RPMI8226 (cell line): ENCODE measurements at regions not wholly inside any gene's neighbourhood (a gene's known extent, or its start where the extent isn't known, plus 50 kb on each side); places are given as distances from the start of the nearest gene placed in this dataset.
"Not testable (repeated sequence)": the region's sequence is repeated elsewhere in the genome, so short reads cannot be mapped to it uniquely, and the experiment has no call there.

Source experiments
- DNase-seq: peaks from one replicate; pipeline ENCODE4 v3.0.0-alpha.2; 2015

DNA sequence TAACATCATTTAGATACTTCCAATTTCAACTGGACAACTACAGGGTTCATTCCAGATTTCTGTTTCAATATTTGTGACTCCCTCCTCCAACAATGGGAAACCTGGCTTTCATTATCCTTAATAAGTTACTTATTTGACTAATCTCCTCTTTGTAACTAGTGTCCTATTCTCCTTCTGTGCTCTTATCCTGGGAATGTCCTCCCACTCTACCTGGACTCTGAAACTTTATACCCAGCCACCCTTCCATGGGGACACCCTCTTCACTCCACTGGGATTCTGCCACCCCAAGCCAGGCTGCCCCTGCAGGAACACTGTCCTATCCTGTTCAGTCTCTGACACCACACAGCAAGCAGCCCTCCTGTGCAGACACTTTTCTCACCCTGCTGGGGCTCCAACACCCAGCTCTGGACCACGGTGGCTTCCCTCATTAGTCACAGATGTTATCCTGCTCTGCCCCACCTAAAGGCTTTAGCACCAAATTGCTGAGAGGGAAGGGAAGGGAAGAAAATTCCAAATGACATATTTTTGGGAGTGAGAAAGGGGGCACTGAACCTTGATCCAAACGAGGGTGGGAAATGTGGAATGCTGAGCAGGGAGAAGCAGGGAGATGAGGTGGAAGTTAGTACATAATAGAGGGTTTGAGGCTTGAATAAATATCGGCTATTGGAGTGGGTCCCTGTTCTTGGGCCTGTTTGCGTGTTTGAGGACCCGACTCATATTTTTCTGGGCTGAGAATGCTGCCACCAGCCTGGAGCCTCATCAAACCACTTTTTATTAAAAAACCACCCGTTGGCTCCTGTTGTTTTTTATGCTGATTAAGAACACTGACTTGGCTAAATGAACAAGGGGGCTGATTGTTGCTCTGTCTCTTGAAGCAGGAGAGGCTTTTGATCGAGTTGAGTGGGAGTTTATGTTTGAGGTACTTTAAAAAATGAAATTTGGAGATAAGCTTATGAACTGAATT, 54.0 kb upstream of the AKIRIN2 start:
- no peak for DNase-seq

DNA sequence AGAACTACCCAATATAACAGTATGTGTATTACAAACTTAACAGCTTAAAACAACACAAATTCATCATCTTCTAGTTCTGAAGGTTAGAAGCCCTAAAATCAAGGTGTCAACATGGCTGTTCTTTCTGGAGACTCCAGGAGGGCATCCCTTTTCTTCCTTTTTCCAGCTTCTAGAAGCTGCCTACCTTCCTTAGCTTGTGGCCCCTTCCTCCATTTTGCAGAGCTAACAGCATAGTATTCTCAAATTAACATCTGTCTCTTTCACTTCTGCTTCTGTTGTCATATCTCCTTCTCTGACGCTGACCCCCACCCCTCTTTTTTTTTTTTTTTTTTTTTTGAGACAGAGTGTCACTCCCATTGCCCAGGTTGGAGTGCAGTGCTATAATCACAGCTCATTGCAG, 52.8 kb upstream of the AKIRIN2 start:
- DNase-seq: peak; percentile 33

DNA sequence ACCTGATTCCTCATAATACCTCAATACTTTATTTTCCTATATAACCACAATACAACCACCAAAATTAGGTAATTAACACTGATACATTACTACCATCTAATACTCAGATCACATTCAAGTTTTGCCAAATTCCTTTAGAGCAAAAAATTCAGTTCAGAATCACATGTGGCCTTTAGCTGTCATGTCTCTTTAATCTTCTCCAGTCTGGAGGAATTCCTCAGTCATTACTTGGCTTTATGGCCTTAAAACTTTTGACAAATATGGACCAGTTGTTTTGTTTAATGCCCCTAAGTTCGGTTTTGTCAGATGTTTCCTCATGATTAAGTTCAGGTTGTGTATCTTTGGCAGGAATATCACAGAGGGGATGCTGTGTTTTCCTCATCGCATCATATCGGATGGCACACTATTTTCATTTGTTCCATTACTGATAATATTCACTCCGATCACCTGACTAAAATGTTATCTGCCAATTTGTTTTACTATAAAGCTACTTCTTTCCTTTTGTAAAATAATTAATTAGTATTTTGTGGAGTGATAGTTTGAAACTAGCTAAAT, 51.2 kb upstream of the AKIRIN2 start:
- no peak for DNase-seq

- not testable (repeated sequence) for DNase-seq
These were observed 50.5 kb upstream of the AKIRIN2 start for GRCh38 chr6:87752503-87752902.
